Psoas muscle (tissue), 7 donors: ENCODE measurements at regions not wholly inside any gene's neighbourhood (a gene's known extent, or its start where the extent isn't known, plus 50 kb on each side); places are given as distances from the start of the nearest gene placed in this dataset.

Source experiments
- ATAC-seq, 4 donors: fragments of 200-7000 bp; cut with Tn5 transposase; one replicate each; pipeline ENCODE4 v1.9.1; 2020; ENCODE audit warnings: moderate library complexity in 3 of 4, mild to moderate bottlenecking in 2 of 4
- DNase-seq, 2 donors: peaks; one replicate each; pipeline ENCODE4 v3.0.0-alpha.2; 2020
- H3K27ac ChIP-seq: fragments of 200-600 bp; one replicate; pipeline ENCODE4 v1.8.0; 2022
- H3K27me3 ChIP-seq, 3 donors: fragments of 200-600 bp in 1 of 3; one replicate each; pipeline versions ENCODE4 v1.6.1 to v1.8.0; 2013 to 2022; ENCODE audit warnings: low read length in 2 of 3, mild to moderate bottlenecking in 2 of 3, moderate library complexity in 1 of 3; ENCODE audit not compliant: insufficient read depth in 3 of 3
- H3K36me3 ChIP-seq, 2 donors: fragments of 200-600 bp in 1 of 2; one replicate each; pipeline versions ENCODE4 v1.6.1 to v1.8.0; 2013 to 2022; ENCODE audit warnings: low read depth in 1 of 2, mild to moderate bottlenecking in 1 of 2, moderate library complexity in 1 of 2; ENCODE audit not compliant: insufficient read depth in 1 of 2
- H3K4me1 ChIP-seq: fragments of 200-600 bp; one replicate; pipeline ENCODE4 v1.8.0; 2022
- H3K4me3 ChIP-seq: fragments of 200-600 bp; one replicate; pipeline ENCODE4 v1.8.0; 2022; ENCODE audit warnings: mild to moderate bottlenecking
- H3K9me3 ChIP-seq: fragments of 200-600 bp; one replicate; pipeline ENCODE4 v1.8.0; 2022
- WGBS, 3 donors: extraction: QIAGEN DNeasy Blood & Tissue Kit; methylation state at CpG; one replicate each; pipeline versions ENCODE4 v1.1.6 to v1.1.7; 2013; 5-methylcytosine and 5-hydroxymethylcytosine counted together
- intact Hi-C, 2 donors: fragments of 100-400 bp; cut with DNase I; formaldehyde crosslinking; loops; one replicate each; pipeline versions ENCODE4 v1.11.0 to v1.14.2; 2022
- TF ChIP-seq, protein P1 (sequence below): fragments of 200-600 bp; IDR thresholded peaks from one replicate; pipeline ENCODE4 v1.8.0; 2022; ENCODE audit warnings: antibody characterized with exemption
- donor health status: healthy with polysubstance abuse.
- donor health status: DM: no; HTN: no; CAD: no; lungs with moderate emphysema.
- donor health status: Bipolar disorder and iron deficiency.
- donor health status: healthy.
- donor health status: DM: yes; HTN: yes; CAD: no.
- donor health status: DM: no; HTN: no; CAD: no.
- donor health status: DM: yes; HTN: yes; CAD: no.

DNA sequence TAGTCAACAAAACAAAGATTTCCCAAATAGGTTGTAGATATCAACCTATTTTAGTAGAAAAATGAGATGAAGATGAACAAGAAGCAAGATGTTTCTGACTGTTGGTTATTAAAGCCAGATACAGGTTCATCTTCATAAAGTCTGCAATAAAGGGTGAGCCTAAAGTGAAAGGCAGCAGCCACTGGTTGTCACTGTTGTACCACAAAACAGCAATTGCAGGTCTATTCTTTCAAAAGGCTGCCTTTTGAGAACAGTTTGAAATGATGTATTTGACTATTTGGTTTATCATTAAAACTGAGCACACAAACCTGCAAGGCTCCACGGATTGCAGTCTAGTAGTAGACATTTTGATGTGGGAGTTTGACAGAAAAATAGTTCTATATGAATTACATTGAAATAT, 543.4 kb downstream of the GBE1 start:
- Histone ChIP-seq H3K4me3 (no peak overlapping the region), H3K4me1 (no peaks in the 10 kb centered on the region), H3K27ac (no peak overlapping the region), H3K9me3 (no peaks in the 10 kb centered on the region), H3K27me3 (no peaks in the 10 kb centered on the region), H3K36me3 (no peaks in the 10 kb centered on the region)
- intact Hi-C loops: no loop called here
- WGBS, 3 donors: 12 to 24% (median 12%) methylated on average over 1 of the region's 1 CpG
- TF ChIP-seq, protein P1, sequence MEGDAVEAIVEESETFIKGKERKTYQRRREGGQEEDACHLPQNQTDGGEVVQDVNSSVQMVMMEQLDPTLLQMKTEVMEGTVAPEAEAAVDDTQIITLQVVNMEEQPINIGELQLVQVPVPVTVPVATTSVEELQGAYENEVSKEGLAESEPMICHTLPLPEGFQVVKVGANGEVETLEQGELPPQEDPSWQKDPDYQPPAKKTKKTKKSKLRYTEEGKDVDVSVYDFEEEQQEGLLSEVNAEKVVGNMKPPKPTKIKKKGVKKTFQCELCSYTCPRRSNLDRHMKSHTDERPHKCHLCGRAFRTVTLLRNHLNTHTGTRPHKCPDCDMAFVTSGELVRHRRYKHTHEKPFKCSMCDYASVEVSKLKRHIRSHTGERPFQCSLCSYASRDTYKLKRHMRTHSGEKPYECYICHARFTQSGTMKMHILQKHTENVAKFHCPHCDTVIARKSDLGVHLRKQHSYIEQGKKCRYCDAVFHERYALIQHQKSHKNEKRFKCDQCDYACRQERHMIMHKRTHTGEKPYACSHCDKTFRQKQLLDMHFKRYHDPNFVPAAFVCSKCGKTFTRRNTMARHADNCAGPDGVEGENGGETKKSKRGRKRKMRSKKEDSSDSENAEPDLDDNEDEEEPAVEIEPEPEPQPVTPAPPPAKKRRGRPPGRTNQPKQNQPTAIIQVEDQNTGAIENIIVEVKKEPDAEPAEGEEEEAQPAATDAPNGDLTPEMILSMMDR: no peak
- DNase-seq (no peak), ATAC-seq (no peak)

DNA sequence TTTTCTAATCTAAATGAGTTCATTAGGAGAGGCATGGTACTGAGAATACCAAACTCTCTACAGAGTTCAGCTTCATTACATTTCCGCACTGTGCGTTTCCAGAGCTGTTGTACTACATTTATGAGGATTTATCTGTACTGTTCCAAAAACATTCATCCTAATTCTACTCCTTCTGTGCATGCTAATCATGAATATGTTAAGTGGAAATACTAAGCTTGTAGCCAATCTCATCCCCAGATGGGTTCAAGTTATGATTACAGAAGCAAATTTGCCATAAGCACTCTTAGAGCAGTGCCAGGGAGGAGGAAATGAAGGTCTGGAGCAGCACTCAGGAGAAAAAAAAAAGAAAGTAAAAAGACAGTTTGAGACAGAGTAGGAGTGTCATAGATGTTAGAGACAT, 544.3 kb downstream of the GBE1 start:
- 89 to 90% (median 90%) methylated on average over 2 of the region's 2 CpGs for WGBS, 3 donors
- H3K27ac ChIP-seq: no peak overlapping the region
- TF ChIP-seq, protein P1: no peak

DNA sequence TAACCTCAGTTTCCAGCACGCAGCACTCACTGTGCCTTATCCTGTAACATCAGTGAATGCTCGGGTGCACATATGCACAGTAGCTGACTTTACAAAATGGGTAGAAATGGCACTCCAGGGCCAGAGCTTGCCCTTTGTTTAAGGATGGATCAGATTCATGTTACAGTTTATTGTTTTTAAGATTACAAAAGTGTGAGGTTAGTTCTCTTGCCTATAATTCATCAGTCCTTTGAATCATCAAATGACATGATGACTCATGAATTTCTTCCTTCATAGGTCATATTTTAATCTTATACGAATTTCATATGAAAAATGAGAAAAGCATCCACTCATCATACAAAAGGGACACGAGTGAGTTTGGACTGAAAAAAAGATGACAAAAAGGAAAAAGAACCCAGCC, 545.3 kb downstream of the GBE1 start:
- no peaks in the 10 kb centered on the region for H3K27me3 ChIP-seq
- TF ChIP-seq, protein P1: no peak
- no peaks in the 10 kb centered on the region for H3K4me1 ChIP-seq
- 35 to 41% (median 40%) methylated on average over 4 of the region's 4 CpGs for WGBS, 3 donors
- H3K9me3 ChIP-seq: no peaks in the 10 kb centered on the region
- ATAC-seq: no peak
- no peak overlapping the region for H3K27ac ChIP-seq
- DNase-seq: no peak
- no peaks in the 10 kb centered on the region for H3K36me3 ChIP-seq
- intact Hi-C loops: no loop called here
- no peak overlapping the region for H3K4me3 ChIP-seq

More for the DNA sequence above, 544.3 kb downstream of the GBE1 start:
- ATAC-seq (no peak), DNase-seq (no peak)
- H3K4me3 ChIP-seq: no peak overlapping the region
- H3K27me3 ChIP-seq: no peaks in the 10 kb centered on the region
- no peaks in the 10 kb centered on the region for H3K9me3 ChIP-seq
- H3K4me1 ChIP-seq: no peaks in the 10 kb centered on the region
- intact Hi-C loops: no loop called here
- no peaks in the 10 kb centered on the region for H3K36me3 ChIP-seq

DNA sequence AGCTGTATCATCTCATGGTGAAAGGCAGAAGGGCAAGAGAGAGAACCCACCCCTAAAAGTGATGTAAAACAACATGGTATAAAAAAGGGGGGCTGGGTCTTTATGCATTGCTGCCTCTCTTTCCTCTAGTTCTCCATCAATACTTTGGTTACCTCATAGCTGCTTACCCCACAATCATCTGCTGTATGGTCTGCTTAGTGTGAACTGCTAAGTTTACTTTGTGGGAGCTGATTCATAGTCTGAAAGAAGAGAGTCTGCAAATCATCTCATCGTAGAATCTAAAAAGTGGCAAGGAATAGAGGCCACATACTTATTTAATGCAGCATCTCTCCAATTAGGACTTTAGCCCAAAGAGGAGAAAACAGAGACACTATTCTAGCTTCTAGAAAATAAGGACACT, 546.8 kb downstream of the GBE1 start:
- intact Hi-C loops: no loop called here
- Histone ChIP-seq H3K36me3 (no peaks in the 10 kb centered on the region), H3K4me1 (no peaks in the 10 kb centered on the region), H3K27me3 (no peaks in the 10 kb centered on the region), H3K27ac (no peak overlapping the region), H3K9me3 (no peaks in the 10 kb centered on the region), H3K4me3 (no peak overlapping the region)
- 68 to 75% (median 75%) methylated on average over 1 of the region's 1 CpG for WGBS, 3 donors
- ATAC-seq (no peak), DNase-seq (no peak)
- TF ChIP-seq, protein P1: no peak

DNA sequence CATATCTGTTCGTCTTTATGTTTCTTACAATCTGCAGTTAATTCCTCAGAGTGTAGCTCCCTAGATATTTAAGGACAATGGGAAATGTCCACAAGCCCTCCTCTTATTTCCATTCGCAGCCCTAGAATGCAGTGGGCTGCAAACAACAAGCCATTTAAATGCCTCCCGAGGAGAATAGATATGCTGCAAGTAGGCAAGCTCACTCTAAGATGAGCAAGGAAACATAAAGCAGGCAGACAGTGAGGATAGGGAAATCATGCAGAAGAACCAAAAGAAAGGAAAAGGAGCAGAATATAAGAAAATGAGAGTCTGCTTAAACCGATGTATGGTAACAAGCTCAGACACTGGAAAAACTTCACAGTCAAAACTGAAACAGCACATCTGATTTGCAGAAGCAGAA, 561.9 kb downstream of the GBE1 start:
- no peaks in the 10 kb centered on the region for H3K9me3 ChIP-seq
- TF ChIP-seq, protein P1: no peak
- WGBS, 3 donors: 31 to 32% (median 31%) methylated on average over 4 of the region's 4 CpGs
- ATAC-seq (no peak), DNase-seq (no peak)
- intact Hi-C loops: no loop called here
- H3K27me3 ChIP-seq: no peaks in the 10 kb centered on the region
- no peak overlapping the region for H3K4me3 ChIP-seq
- H3K4me1 ChIP-seq: no peaks in the 10 kb centered on the region
- H3K36me3 ChIP-seq: no peaks in the 10 kb centered on the region
- no peak overlapping the region for H3K27ac ChIP-seq
